ENCODE measurements at regions not wholly inside any gene's neighbourhood (a gene's known extent, or its start where the extent isn't known, plus 50 kb on each side); places are given as distances from the start of the nearest gene placed in this dataset.

DNA sequence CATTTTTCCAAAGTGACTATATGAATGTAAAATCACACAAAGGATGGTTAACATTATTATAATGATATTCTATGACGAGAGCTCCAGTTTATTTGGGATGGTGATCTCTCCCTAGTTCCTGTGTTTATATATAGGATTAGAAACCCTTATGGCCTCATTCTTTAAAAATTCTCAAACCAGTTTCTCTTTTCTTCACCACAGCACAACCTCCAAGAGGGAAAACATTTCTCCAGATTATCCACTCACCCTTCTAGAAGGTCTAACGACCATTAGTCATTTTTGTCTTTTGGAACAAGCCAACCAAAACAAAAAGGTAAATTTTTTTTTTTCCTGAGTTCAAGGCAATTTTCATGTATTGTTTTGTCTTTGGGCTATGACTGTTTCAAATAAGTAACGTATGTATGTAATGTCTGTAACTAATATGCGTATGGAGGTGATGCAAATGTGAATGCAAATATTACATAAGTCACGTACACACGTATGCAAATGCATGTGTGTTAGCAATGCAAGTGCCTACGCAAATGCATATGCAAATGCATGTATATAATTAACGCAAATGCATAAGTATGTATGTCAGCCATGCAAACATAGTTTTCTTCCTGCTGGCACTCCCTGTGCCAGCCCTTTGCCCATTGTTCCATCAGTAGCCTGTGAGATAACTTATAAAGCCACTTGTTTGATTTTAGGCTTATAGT, 72.5 kb upstream of the MORC3 start:
- no peak for ATAC-seq (ENCODE audit: low FRiP score)
- TF ChIP-seq, protein P1, sequence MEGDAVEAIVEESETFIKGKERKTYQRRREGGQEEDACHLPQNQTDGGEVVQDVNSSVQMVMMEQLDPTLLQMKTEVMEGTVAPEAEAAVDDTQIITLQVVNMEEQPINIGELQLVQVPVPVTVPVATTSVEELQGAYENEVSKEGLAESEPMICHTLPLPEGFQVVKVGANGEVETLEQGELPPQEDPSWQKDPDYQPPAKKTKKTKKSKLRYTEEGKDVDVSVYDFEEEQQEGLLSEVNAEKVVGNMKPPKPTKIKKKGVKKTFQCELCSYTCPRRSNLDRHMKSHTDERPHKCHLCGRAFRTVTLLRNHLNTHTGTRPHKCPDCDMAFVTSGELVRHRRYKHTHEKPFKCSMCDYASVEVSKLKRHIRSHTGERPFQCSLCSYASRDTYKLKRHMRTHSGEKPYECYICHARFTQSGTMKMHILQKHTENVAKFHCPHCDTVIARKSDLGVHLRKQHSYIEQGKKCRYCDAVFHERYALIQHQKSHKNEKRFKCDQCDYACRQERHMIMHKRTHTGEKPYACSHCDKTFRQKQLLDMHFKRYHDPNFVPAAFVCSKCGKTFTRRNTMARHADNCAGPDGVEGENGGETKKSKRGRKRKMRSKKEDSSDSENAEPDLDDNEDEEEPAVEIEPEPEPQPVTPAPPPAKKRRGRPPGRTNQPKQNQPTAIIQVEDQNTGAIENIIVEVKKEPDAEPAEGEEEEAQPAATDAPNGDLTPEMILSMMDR (IDR thresholded peaks at IDR 0.05) = no peak
- DNase-seq (ENCODE audit: low spot score) = no peak

DNA sequence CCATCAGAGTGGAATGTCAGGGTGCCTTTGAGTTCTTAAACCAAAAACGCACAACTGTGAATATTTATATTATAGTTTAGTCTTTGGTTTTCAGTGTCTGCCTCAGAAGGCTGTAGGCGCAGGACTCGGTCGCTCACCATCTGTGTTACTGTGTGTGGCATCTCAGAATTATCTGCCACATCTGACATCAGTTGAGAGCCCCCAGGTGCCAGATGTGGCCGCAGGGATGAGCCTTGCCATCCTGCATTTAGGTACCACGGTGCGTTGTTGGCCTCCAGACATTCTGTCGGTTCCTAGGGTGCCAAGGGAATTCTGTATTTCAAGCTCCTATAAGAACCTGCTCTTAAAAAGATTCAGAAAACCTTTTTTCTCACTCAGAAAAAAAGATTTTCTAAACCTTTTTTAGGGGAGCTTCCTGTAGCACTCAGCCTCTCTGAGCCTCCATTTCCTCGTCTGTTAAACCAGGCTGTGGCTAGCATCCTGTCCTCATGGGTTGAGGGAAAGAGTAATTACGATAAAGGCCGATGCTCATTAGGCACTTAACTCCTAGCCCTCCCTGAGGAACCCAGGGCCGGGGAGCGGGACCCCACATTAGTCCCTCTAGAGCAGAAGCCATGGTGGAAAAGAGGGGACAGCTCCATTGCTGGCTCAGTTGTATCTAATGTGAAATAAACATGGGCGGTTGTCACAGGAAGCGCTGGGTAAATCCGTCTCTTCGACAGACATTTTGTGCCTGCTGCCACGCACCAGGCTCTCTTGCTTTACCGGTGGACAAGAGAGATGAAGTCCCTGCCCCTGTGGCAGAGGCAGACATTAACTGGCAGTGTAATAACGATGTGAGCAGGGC, 70.2 kb upstream of the MORC3 start:
- TF ChIP-seq, protein P1 (IDR thresholded peaks at IDR 0.05) = no peak
- no peak for ATAC-seq (ENCODE audit: low FRiP score)
- no peak for DNase-seq (ENCODE audit: low spot score)

DNA sequence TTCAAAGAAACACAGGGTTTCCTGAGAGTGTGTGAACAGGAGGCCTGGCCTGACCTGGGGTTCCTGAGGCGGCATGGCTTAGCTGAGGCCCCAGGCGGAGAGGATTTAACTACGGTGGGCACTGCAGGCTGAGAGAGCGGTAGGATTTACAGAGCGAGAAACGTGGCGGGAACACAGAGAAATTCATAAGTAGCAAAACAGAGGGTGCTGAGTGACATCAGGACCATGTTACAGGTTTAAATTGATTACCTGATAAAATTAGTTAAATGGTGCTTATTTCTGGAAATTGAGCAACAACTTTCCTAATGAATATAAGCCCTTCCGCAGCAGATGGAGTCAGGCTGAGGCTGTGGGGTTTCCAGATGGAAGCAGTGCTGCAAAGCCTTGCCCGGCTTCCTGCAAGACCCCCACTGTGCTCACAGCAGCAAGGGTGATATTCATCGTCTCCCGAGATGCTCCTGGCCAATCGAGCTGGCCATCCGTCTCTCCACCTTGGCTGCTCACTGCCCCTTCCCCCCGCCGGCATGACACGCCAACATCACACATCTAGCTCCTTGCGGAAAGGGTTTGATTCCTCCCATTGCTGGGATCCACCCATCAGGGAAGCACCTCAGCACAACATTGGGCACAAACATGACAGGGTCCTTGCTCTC, 69.4 kb upstream of the MORC3 start:
- no peak for ATAC-seq (ENCODE audit: low FRiP score)
- TF ChIP-seq, protein P1 (IDR thresholded peaks at IDR 0.05) = no peak

DNA sequence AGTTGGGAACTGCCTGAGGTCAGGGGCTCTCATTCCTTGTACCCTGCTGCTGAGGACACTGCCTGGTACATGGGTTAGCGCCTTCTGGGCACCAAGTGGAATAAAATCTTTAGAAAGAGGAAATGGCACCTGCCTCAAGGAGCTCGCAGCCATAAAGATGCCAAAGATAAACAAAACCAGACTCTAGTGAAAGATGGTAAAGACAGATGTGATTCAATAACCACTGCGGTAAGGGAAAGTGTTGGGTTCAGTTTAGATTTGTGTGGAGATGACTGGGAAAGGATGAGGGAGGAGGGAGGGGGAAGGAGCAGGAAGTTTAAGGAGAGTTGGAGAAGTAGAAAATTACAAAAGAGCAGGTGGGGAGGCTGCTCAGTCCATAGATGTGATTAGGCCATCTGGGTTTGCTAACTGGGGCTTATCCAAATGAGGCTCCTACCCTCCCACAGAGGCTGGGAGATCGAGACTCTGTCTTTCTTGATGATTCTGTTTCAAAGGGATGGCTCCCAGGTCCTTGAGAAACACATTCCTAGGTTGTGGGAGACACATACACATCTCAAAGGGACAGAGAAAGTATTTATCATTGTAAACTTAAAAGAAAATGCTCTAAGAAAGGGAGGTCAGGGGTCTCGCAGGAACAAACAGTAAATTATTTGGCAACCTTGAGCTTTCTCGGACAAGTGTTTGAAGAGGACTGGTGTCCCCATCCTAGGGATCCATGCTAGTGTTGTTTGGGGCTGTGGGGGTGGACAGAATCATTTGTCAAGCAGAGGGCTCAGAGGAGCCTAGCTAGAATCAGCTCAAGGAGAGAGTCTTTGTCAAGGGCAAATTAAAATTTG, 65.7 kb upstream of the MORC3 start:
- DNase-seq (ENCODE audit: low spot score) = no peak
- TF ChIP-seq, protein P1 (IDR thresholded peaks at IDR 0.05) = no peak
- no peak for ATAC-seq (ENCODE audit: low FRiP score)

More for the DNA sequence above, 69.4 kb upstream of the MORC3 start:
- DNase-seq (ENCODE audit: low spot score) = no peak

GRCh38 chr21:36255663-36256062, 64.3 kb upstream of the MORC3 start:
- DNase-seq (ENCODE audit: low spot score) = no peak
- no peak for ATAC-seq (ENCODE audit: low FRiP score)
- TF ChIP-seq, protein P1 (IDR thresholded peaks at IDR 0.05) = no peak

- no peak for ATAC-seq (ENCODE audit: low FRiP score)
- TF ChIP-seq, protein P1 (IDR thresholded peaks at IDR 0.05) = no peak
- DNase-seq (ENCODE audit: low spot score) = no peak
These were observed 62.3 kb upstream of the MORC3 start for GRCh38 chr21:36257657-36258056.
